Hepatocyte (in vitro differentiated cells): ENCODE measurements at regions not wholly inside any gene's neighbourhood (a gene's known extent, or its start where the extent isn't known, plus 50 kb on each side); places are given as distances from the start of the nearest gene placed in this dataset.

Source experiments
- CTCF ChIP-seq: fragments of 200-600 bp; sonication (generic); IDR thresholded peaks from 2 replicates; pipeline ENCODE4 v1.5.1; 2016; ENCODE audit warnings: antibody characterized with exemption, mild to moderate bottlenecking; ENCODE audit not compliant: poor library complexity
- EZH2 ChIP-seq: fragments of 200-600 bp; sonication (generic); IDR thresholded peaks from 2 replicates; pipeline ENCODE4 v1.6.1; 2016; ENCODE audit warnings: antibody characterized with exemption, mild to moderate bottlenecking, borderline replicate concordance
- EZH2phosphoT487 ChIP-seq: fragments of 200-600 bp; sonication (generic); IDR thresholded peaks from one replicate; pipeline ENCODE4 v1.6.1; 2018; ENCODE audit warnings: antibody characterized with exemption, mild to moderate bottlenecking, low read depth, moderate library complexity; ENCODE audit not compliant: unreplicated experiment, severe bottlenecking

- TF ChIP-seq CTCF (no peak), EZH2 (no peak), EZH2phosphoT487 (no peak)
Observed at GRCh38 chr1:22297999-22298398, 153.7 kb upstream of the ZBTB40 start.
